ENCODE measurements at regions not wholly inside any gene's neighbourhood (a gene's known extent, or its start where the extent isn't known, plus 50 kb on each side); places are given as distances from the start of the nearest gene placed in this dataset.

DNA sequence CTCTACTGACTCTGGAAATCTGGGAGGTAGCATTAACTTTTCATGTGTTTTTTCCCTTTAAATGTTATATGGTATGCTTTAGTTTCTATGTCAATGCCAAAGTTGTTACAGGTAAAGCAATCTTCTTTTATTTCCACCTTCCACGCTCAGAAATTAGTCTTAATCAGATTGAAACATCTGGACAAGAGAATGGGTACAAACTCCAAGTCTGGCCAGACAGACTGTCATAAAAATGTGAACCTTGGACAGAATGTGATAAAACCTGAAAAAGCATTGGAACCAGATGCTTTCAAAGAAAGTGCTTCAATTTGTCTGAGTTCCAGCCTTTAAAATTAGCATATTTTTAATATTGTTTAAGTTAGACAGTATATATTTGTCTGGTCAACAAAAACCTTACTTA is 110.7 kb upstream of the P2RY1 start (continued):
- TF ChIP-seq, protein P1, sequence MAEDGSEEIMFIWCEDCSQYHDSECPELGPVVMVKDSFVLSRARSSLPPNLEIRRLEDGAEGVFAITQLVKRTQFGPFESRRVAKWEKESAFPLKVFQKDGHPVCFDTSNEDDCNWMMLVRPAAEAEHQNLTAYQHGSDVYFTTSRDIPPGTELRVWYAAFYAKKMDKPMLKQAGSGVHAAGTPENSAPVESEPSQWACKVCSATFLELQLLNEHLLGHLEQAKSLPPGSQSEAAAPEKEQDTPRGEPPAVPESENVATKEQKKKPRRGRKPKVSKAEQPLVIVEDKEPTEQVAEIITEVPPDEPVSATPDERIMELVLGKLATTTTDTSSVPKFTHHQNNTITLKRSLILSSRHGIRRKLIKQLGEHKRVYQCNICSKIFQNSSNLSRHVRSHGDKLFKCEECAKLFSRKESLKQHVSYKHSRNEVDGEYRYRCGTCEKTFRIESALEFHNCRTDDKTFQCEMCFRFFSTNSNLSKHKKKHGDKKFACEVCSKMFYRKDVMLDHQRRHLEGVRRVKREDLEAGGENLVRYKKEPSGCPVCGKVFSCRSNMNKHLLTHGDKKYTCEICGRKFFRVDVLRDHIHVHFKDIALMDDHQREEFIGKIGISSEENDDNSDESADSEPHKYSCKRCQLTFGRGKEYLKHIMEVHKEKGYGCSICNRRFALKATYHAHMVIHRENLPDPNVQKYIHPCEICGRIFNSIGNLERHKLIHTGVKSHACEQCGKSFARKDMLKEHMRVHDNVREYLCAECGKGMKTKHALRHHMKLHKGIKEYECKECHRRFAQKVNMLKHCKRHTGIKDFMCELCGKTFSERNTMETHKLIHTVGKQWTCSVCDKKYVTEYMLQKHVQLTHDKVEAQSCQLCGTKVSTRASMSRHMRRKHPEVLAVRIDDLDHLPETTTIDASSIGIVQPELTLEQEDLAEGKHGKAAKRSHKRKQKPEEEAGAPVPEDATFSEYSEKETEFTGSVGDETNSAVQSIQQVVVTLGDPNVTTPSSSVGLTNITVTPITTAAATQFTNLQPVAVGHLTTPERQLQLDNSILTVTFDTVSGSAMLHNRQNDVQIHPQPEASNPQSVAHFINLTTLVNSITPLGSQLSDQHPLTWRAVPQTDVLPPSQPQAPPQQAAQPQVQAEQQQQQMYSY (CRISPR knock-in tag; IDR thresholded peaks at IDR 0.05), result no peak

DNA sequence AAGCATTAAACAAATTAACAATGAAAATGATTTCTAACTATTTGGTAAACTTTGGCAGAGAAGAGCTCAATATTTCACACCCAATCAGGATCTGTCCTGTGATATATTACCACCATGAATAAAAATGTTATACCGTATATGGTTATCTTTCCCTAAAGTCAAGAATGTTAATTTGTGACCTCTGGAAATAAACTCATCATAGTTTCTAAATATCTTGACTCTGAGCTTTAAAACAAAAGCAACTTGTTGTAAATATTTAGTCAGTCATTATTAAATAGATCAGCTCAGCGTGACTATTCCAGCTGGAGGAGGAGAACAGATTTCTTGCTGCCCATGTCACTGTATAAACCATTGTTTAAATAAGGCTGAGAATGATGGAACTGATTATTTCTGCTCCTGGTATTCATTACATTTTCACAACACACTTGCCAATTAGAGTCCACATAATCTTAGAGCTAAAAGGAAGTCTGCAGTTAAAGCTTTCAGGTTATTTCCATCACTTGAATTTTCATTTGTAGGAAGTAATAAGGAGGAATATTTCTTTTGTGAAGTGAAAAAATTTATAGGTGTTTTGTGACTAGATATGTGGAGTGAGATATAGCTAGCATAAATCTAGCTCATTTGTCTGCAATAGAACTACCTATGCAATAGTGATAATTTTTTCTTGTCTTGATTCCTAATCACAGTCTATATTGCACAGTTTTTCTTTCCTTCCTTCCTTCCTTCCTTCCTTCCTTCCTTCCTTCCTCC is 106.5 kb upstream of the P2RY1 start:
- H2AFZ ChIP-seq (ENCODE audit: control insufficient read depth, low read depth, low read length), result no peak overlapping the region
- no peaks in the 10 kb centered on the region for H3K79me2 ChIP-seq (ENCODE audit: control insufficient read depth, insufficient read depth, low read length)
- no peak overlapping the region for H3K4me2 ChIP-seq (ENCODE audit: control insufficient read depth, insufficient read depth)
- no peaks in the 10 kb centered on the region; the same call in 2 of the 3 replicates for H3K9me3 ChIP-seq (replicated peaks; ENCODE audit: control insufficient read depth, insufficient read depth, low read length)
- no peak for FAIRE-seq
- ATAC-seq, result no peak
- ChIA-PET SMC1A (ENCODE audit: uncharacterized antibody, unreplicated experiment) (interaction anchor here (1.1 kb wide), 1 partner anchor 19 kb away, joined by 3 read pairs; no protein-coding TSS in a partner anchor), RAD21 (ENCODE audit: unreplicated experiment) (no interaction called here), CTCF (interaction anchor here (0.6 to 1.8 kb wide), 3 partner anchors 10 to 203 kb away, joined by 3 to 8 read pairs (median 3); no protein-coding TSS in a partner anchor), POLR2A (no interaction called here)
- no peaks in the 10 kb centered on the region for H3K4me1 ChIP-seq (ENCODE audit: control insufficient read depth, insufficient read depth, low read length)
- H3K27me3 ChIP-seq (replicated peaks in 1 of 2; ENCODE audit: control insufficient read depth in 2 of 2, insufficient read depth in 2 of 2, low read length in 1 of 2), result no peaks in the 10 kb centered on the region
- no peaks in the 10 kb centered on the region for H3K36me3 ChIP-seq (ENCODE audit: control insufficient read depth in 2 of 2, insufficient read depth in 2 of 2, low read length in 1 of 2)
- H3K9ac ChIP-seq (ENCODE audit: control insufficient read depth, insufficient read depth, low read length), result no peak overlapping the region
- H3K4me3 ChIP-seq, result no peak overlapping the region
- intact Hi-C loops (cut with micrococcal nuclease; ENCODE audit: unreplicated experiment) (no loop called here), in situ Hi-C loops (cut with MboI) (no loop called here)
- DNase-seq (ENCODE audit: low read depth, low spot score), result no peak
- H4K20me1 ChIP-seq (ENCODE audit: control insufficient read depth, insufficient read depth), result no peaks in the 10 kb centered on the region
- 78% methylated on average over 2 of the region's 2 CpGs for WGBS (ENCODE audit: insufficient coverage, insufficient replicate concordance, low lambda C conversion rate, missing lambda C conversion rate)
- no TSS peak for BruUV-seq (replicated peaks)
- TF ChIP-seq KLF5 (IDR thresholded peaks at IDR 0.05; ENCODE audit: partially characterized antibody) (no peak), SUZ12 (IDR thresholded peaks at IDR 0.05; ENCODE audit: unreplicated experiment) (no peak), STAT1 (conservative IDR thresholded peaks at IDR 0.05) (no peak), WRNIP1 (IDR thresholded peaks at IDR 0.05; ENCODE audit: borderline replicate concordance, low read depth, low read length) (no peak), TCF7 (IDR thresholded peaks at IDR 0.05; ENCODE audit: borderline replicate concordance) (no peak), MYB (IDR thresholded peaks at IDR 0.05; ENCODE audit: borderline replicate concordance, low read depth, low read length) (no peak)
- TF ChIP-seq, protein P2, sequence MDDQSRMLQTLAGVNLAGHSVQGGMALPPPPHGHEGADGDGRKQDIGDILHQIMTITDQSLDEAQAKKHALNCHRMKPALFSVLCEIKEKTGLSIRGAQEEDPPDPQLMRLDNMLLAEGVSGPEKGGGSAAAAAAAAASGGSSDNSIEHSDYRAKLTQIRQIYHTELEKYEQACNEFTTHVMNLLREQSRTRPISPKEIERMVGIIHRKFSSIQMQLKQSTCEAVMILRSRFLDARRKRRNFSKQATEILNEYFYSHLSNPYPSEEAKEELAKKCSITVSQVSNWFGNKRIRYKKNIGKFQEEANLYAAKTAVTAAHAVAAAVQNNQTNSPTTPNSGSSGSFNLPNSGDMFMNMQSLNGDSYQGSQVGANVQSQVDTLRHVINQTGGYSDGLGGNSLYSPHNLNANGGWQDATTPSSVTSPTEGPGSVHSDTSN (IDR thresholded peaks at IDR 0.05; ENCODE audit: insufficient replicate concordance, low read depth, low read length), result no peak
- H3K27ac ChIP-seq (ENCODE audit: control insufficient read depth, insufficient read depth), result no peak overlapping the region
